ENCODE measurements at regions not wholly inside any gene's neighbourhood (a gene's known extent, or its start where the extent isn't known, plus 50 kb on each side); places are given as distances from the start of the nearest gene placed in this dataset.

DNA sequence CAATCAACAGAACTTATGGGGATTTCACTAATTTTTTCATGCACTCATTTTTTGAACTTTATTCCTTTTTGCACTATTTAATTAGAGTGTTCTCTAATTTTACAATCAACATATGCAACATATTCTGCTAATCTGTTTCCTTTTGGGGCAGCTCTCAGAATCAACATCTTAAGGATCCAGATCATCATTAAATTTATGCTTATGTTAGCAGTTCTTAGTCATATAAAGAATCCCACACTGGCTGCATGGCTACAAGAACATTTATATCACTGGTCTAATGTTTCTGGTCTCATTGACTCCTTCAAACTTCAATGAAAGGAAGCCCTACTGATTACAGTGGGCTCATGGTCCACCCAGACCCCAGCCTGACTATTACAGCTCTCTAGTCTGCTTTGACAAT is 245.2 kb downstream of the RBM26 start:
- no peak for TF ChIP-seq POLR2A (IDR thresholded peaks at IDR 0.05)
- TF ChIP-seq, protein P1, sequence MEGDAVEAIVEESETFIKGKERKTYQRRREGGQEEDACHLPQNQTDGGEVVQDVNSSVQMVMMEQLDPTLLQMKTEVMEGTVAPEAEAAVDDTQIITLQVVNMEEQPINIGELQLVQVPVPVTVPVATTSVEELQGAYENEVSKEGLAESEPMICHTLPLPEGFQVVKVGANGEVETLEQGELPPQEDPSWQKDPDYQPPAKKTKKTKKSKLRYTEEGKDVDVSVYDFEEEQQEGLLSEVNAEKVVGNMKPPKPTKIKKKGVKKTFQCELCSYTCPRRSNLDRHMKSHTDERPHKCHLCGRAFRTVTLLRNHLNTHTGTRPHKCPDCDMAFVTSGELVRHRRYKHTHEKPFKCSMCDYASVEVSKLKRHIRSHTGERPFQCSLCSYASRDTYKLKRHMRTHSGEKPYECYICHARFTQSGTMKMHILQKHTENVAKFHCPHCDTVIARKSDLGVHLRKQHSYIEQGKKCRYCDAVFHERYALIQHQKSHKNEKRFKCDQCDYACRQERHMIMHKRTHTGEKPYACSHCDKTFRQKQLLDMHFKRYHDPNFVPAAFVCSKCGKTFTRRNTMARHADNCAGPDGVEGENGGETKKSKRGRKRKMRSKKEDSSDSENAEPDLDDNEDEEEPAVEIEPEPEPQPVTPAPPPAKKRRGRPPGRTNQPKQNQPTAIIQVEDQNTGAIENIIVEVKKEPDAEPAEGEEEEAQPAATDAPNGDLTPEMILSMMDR (IDR thresholded peaks at IDR 0.05): no peak
- TF ChIP-seq POLR2AphosphoS5 (IDR thresholded peaks at IDR 0.05): no peak

All from prostate gland (tissue), 2 donors.